GM12878 (cell line): ENCODE measurements at regions not wholly inside any gene's neighbourhood (a gene's known extent, or its start where the extent isn't known, plus 50 kb on each side); places are given as distances from the start of the nearest gene placed in this dataset.

Source experiments
- ATAC-seq: fragments of 200-7000 bp; cut with Tn5 transposase; 3 replicates; pipeline ENCODE4 v1.9.1; 2020; ENCODE audit warnings: mild to moderate bottlenecking, moderate library complexity
- BruUV-seq: library from RNA; stranded (reverse); fragments of 400-500 nt; replicated peaks from 2 replicates; lab custom pipeline; 2021; lab: Mats Ljungman, UMichigan
- CTCF ChIA-PET: fragments of 300-600 bp; sonication (Branson Sonifier 250); formaldehyde crosslinking; extraction: SDS; loops from one replicate; lab custom pipeline; 2021; ENCODE audit warnings: inconsistent platforms; lab: Yijun Ruan, JAX
- POLR2A ChIA-PET: fragments of 350-600 bp; formaldehyde crosslinking; extraction: SDS; loops from one replicate; lab custom pipeline; 2021; ENCODE audit warnings: inconsistent platforms; lab: Charles Lee
- RAD21 ChIA-PET: fragments of 300-600 bp; sonication (Branson Sonifier 250); formaldehyde crosslinking; loops from one replicate; lab custom pipeline; 2023; ENCODE audit warnings: antibody characterized with exemption; ENCODE audit not compliant: unreplicated experiment; lab: Charles Lee
- SMC1A ChIA-PET: fragments of 300-600 bp; sonication (Branson Sonifier 250); formaldehyde crosslinking; loops from one replicate; lab custom pipeline; 2023; ENCODE audit not compliant: unreplicated experiment, uncharacterized antibody; lab: Charles Lee
- DNase-seq: peaks from one replicate; pipeline ENCODE4 v3.0.0-alpha.2; 2011; ENCODE audit warnings: low read depth, low spot score
- FAIRE-seq: peaks from 3 replicates; lab custom pipeline; 2011; peaks lifted over from hg19 to GRCh38; lab: Jason Lieb, UNC
- H2AFZ ChIP-seq: 2 replicates; pipeline ENCODE4 v1.6.0; 2011; ENCODE audit warnings: low read depth, low read length, control low read depth; ENCODE audit not compliant: control insufficient read depth
- H3K27ac ChIP-seq: 2 replicates; pipeline ENCODE4 v1.5.1; 2011; ENCODE audit warnings: control low read depth; ENCODE audit not compliant: control insufficient read depth, insufficient read depth
- H3K27me3 ChIP-seq, 2 experiments: replicated peaks in 1 of 2; 2 replicates each; pipeline versions ENCODE4 v1.6.0 to v1.6.1; 2011; ENCODE audit warnings: low read length in 1 of 2; ENCODE audit not compliant: control insufficient read depth in 2 of 2, insufficient read depth in 2 of 2
- H3K36me3 ChIP-seq, 2 experiments: 2 replicates each; pipeline ENCODE4 v1.5.1; 2011; ENCODE audit warnings: low read length in 1 of 2; ENCODE audit not compliant: control insufficient read depth in 2 of 2, insufficient read depth in 2 of 2
- H3K4me1 ChIP-seq: 2 replicates; pipeline ENCODE4 v1.6.1; 2011; ENCODE audit warnings: mild to moderate bottlenecking, low read length, moderate library complexity, mixed read lengths; ENCODE audit not compliant: control insufficient read depth, insufficient read depth
- H3K4me2 ChIP-seq: 2 replicates; pipeline ENCODE4 v1.6.0; 2011; ENCODE audit warnings: control low read depth; ENCODE audit not compliant: control insufficient read depth, insufficient read depth
- H3K4me3 ChIP-seq: fragments of 200-600 bp; sonication (generic); 2 replicates; pipeline ENCODE4 v1.5.1; 2016
- H3K79me2 ChIP-seq: 2 replicates; pipeline ENCODE4 v1.6.0; 2011; ENCODE audit warnings: low read length; ENCODE audit not compliant: control insufficient read depth, insufficient read depth
- H3K9ac ChIP-seq: 2 replicates; pipeline ENCODE4 v1.8.0; 2011; ENCODE audit warnings: low read length, control low read depth, mixed read lengths; ENCODE audit not compliant: control insufficient read depth, insufficient read depth
- H3K9me3 ChIP-seq: replicated peaks from 3 replicates; pipeline ENCODE4 v1.5.1; 2011; ENCODE audit warnings: mild to moderate bottlenecking, low read length; ENCODE audit not compliant: control insufficient read depth, insufficient read depth
- H4K20me1 ChIP-seq: 2 replicates; pipeline ENCODE4 v1.6.0; 2011; ENCODE audit not compliant: control insufficient read depth, insufficient read depth
- BACH1 ChIP-seq: fragments of 450-650 bp; IDR thresholded peaks from 2 replicates; pipeline ENCODE4 v1.6.1; 2017; ENCODE audit warnings: mild to moderate bottlenecking, borderline replicate concordance
- CBFB ChIP-seq: IDR thresholded peaks from 2 replicates; pipeline ENCODE4 v1.6.1; 2016; ENCODE audit warnings: antibody characterized with exemption, low read depth
- CEBPZ ChIP-seq: fragments of 150-350 bp; IDR thresholded peaks from 2 replicates; pipeline ENCODE4 v1.6.1; 2016; ENCODE audit warnings: low read depth, low read length
- CREB1 ChIP-seq: IDR thresholded peaks from 2 replicates; pipeline ENCODE4 v1.6.1; 2012; ENCODE audit warnings: low read depth, mild to moderate bottlenecking, inconsistent platforms
- FOS ChIP-seq: IDR thresholded peaks from 3 replicates; pipeline ENCODE4 v1.6.1; 2011; ENCODE audit warnings: borderline replicate concordance; ENCODE audit not compliant: insufficient read length; ENCODE audit errors: extremely low read depth
- GABPA ChIP-seq: IDR thresholded peaks from 2 replicates; pipeline ENCODE4 v1.6.1; 2014; ENCODE audit warnings: antibody characterized with exemption, low read depth, mild to moderate bottlenecking, inconsistent platforms
- HDAC6 ChIP-seq: fragments of 200-600 bp; sonication (generic); IDR thresholded peaks from one replicate; pipeline ENCODE4 v1.8.0; 2017; ENCODE audit warnings: antibody characterized with exemption; ENCODE audit not compliant: unreplicated experiment
- MLLT1 ChIP-seq: fragments of 450-650 bp; IDR thresholded peaks from 2 replicates; pipeline ENCODE4 v1.6.1; 2016; ENCODE audit warnings: mild to moderate bottlenecking
- MTA2 ChIP-seq: fragments of 450-650 bp; IDR thresholded peaks from 2 replicates; pipeline ENCODE4 v1.6.1; 2016; ENCODE audit warnings: low read depth, mild to moderate bottlenecking, moderate library complexity
- MXI1 ChIP-seq: fragments of 150-350 bp; IDR thresholded peaks from 2 replicates; pipeline ENCODE4 v1.6.1; 2011; ENCODE audit warnings: low read depth, mild to moderate bottlenecking, inconsistent platforms, low read length, improper control_type of control experiment
- NFYA ChIP-seq: IDR thresholded peaks from 2 replicates; pipeline ENCODE4 v1.6.1; 2011; ENCODE audit warnings: low read depth, mild to moderate bottlenecking, low read length, improper control_type of control experiment, borderline replicate concordance
- PAX5 ChIP-seq: IDR thresholded peaks from 2 replicates; pipeline ENCODE4 v1.6.1; 2011; ENCODE audit warnings: low read depth, low read length, borderline replicate concordance
- SMC3 ChIP-seq: IDR thresholded peaks from 2 replicates; pipeline ENCODE4 v1.6.1; 2011; ENCODE audit warnings: low read length, improper control_type of control experiment, borderline replicate concordance
- STAT3 ChIP-seq: IDR thresholded peaks from 2 replicates; pipeline ENCODE4 v1.6.1; 2011; ENCODE audit warnings: low read depth, low read length, improper control_type of control experiment
- TCF12 ChIP-seq: IDR thresholded peaks from 2 replicates; pipeline ENCODE4 v1.6.1; 2011; ENCODE audit warnings: low read depth, mild to moderate bottlenecking, low read length
- ZBTB11 ChIP-seq: fragments of 450-650 bp; formaldehyde crosslinking; IDR thresholded peaks from 2 replicates; pipeline ENCODE4 v1.5.0; 2022; ENCODE audit warnings: mild to moderate bottlenecking, missing genetic modification characterization
- ZNF384 ChIP-seq: IDR thresholded peaks from 2 replicates; pipeline ENCODE4 v1.6.1; 2012; ENCODE audit warnings: low read depth, mild to moderate bottlenecking, low read length, improper control_type of control experiment, borderline replicate concordance
- WGBS: methylation state at CpG from one replicate; pipeline ENCODE4 v1.1.6; 2016; ENCODE audit warnings: low lambda C conversion rate; ENCODE audit not compliant: insufficient replicate concordance, insufficient coverage; ENCODE audit errors: missing lambda C conversion rate; 5-methylcytosine and 5-hydroxymethylcytosine counted together
- in situ Hi-C: fragments of 300-500 bp; cut with MboI; formaldehyde crosslinking; loops from 9 replicates; pipeline ENCODE4 v1.14.3; 2018; ENCODE audit warnings: mixed read lengths
- intact Hi-C: fragments of 100-400 bp; cut with micrococcal nuclease; formaldehyde crosslinking; loops from one replicate; pipeline ENCODE4 v1.14.2; 2022; ENCODE audit not compliant: unreplicated experiment

- no peak for TF ChIP-seq ZNF384
- no peak for TF ChIP-seq BACH1
- no peak for TF ChIP-seq NFYA
- no peak for TF ChIP-seq CBFB
- no peak for TF ChIP-seq FOS
- TF ChIP-seq GABPA = no peak
- TF ChIP-seq SMC3 = no peak
- TF ChIP-seq STAT3 = no peak
Measured at GRCh38 chr2:210963386-210963785, 407.0 kb downstream of the CPS1 start (continued).

- FAIRE-seq (no peak), DNase-seq (no peak), ATAC-seq (no peak)
- Histone ChIP-seq H2AFZ (no peak overlapping the region), H3K4me1 (no peaks in the 10 kb centered on the region), H3K27me3 (no peaks in the 10 kb centered on the region), H3K27ac (no peak overlapping the region), H3K4me2 (no peak overlapping the region), H4K20me1 (no peaks in the 10 kb centered on the region), H3K9ac (no peak overlapping the region), H3K36me3 (no peaks in the 10 kb centered on the region), H3K79me2 (no peaks in the 10 kb centered on the region), H3K4me3 (no peak overlapping the region), H3K9me3 (no peaks in the 10 kb centered on the region)
- RAD21 ChIA-PET = no interaction called here
- BruUV-seq = no TSS peak
- CTCF ChIA-PET = no interaction called here
- intact Hi-C loops = no loop called here
- POLR2A ChIA-PET = no interaction called here
- SMC1A ChIA-PET = interaction anchor here (1.1 kb wide), 1 partner anchor 643 kb away, joined by 3 read pairs; no protein-coding TSS in a partner anchor
- 6% methylated on average over 2 of the region's 2 CpGs for WGBS
- in situ Hi-C loops = no loop called here
- TF ChIP-seq PAX5 (no peak), ZBTB11 (CRISPR knock-in tag) (no peak), CEBPZ (no peak), HDAC6 (no peak), MXI1 (no peak), MLLT1 (no peak), TCF12 (no peak), CREB1 (no peak), MTA2 (no peak)
Measured at GRCh38 chr2:210964141-210964764, 407.9 kb downstream of the CPS1 start.
